GM23338 (cell line): ENCODE measurements at regions not wholly inside any gene's neighbourhood (a gene's known extent, or its start where the extent isn't known, plus 50 kb on each side); places are given as distances from the start of the nearest gene placed in this dataset.
A peak's percentile ranks its signal among the peaks of the same experiment; 100 is the strongest.

ENCODE experiments used
- ATAC-seq: fragments of 200-7000 bp; cut with Tn5 transposase; 3 replicates; pipeline ENCODE4 v1.9.1; 2020
- DNase-seq: peaks from one replicate; pipeline ENCODE4 v3.0.0-alpha.2; 2015; ENCODE audit warnings: low spot score
- H2AFZ ChIP-seq: fragments of 200-600 bp; sonication (generic); 2 replicates; pipeline ENCODE4 v1.8.0; 2016; ENCODE audit warnings: antibody characterized with exemption, mild to moderate bottlenecking, moderate library complexity
- H3F3A ChIP-seq: fragments of 200-600 bp; sonication (generic); replicated peaks from 2 replicates; pipeline ENCODE4 v1.8.0; 2017; ENCODE audit warnings: antibody characterized with exemption, mixed run types, low read depth
- H3K27ac ChIP-seq: fragments of 200-600 bp; sonication (generic); 2 replicates; pipeline ENCODE4 v1.6.1; 2016; ENCODE audit warnings: low read depth
- H3K27me3 ChIP-seq: fragments of 200-600 bp; sonication (generic); 2 replicates; pipeline ENCODE4 v1.8.0; 2016; ENCODE audit warnings: mild to moderate bottlenecking, mixed run types, moderate library complexity; ENCODE audit not compliant: insufficient read depth
- H3K36me3 ChIP-seq: fragments of 200-600 bp; sonication (generic); 2 replicates; pipeline ENCODE4 v1.8.0; 2016; ENCODE audit warnings: mild to moderate bottlenecking; ENCODE audit not compliant: insufficient read depth
- H3K4me1 ChIP-seq: fragments of 200-600 bp; sonication (generic); 2 replicates; pipeline ENCODE4 v1.8.0; 2016; ENCODE audit warnings: mild to moderate bottlenecking, moderate library complexity; ENCODE audit not compliant: insufficient read depth
- H3K4me2 ChIP-seq: fragments of 200-600 bp; sonication (generic); 2 replicates; pipeline ENCODE4 v1.7.1; 2017; ENCODE audit warnings: mixed run types
- H3K4me3 ChIP-seq: fragments of 200-600 bp; sonication (generic); 2 replicates; pipeline ENCODE4 v1.6.1; 2016; ENCODE audit warnings: mixed run types
- H3K79me2 ChIP-seq: fragments of 200-600 bp; sonication (generic); replicated peaks from 2 replicates; pipeline ENCODE4 v1.8.0; 2017; ENCODE audit warnings: mild to moderate bottlenecking; ENCODE audit not compliant: insufficient read depth
- H3K9me2 ChIP-seq: fragments of 200-600 bp; sonication (generic); 2 replicates; pipeline ENCODE4 v1.8.0; 2017; ENCODE audit not compliant: insufficient read depth
- H4K20me1 ChIP-seq: fragments of 200-600 bp; sonication (generic); replicated peaks from 2 replicates; pipeline ENCODE4 v1.8.0; 2017; ENCODE audit warnings: mild to moderate bottlenecking; ENCODE audit not compliant: insufficient read depth
- H3K27ac Mint-ChIP-seq: 2 replicates; pipeline ENCODE4 v1.8.0; 2020; ENCODE audit warnings: inconsistent platforms, mild to moderate bottlenecking, moderate library complexity, mixed read lengths
- H3K27me3 Mint-ChIP-seq: 3 replicates; pipeline ENCODE4 v1.8.0; 2022; ENCODE audit warnings: low read depth, mild to moderate bottlenecking, moderate library complexity, mixed read lengths, inconsistent platforms; ENCODE audit not compliant: insufficient read depth, poor library complexity
- H3K36me3 Mint-ChIP-seq: 3 replicates; pipeline ENCODE4 v1.8.0; 2021; ENCODE audit warnings: low read depth, mild to moderate bottlenecking, inconsistent platforms, moderate library complexity, mixed read lengths
- H3K4me1 Mint-ChIP-seq: 3 replicates; pipeline ENCODE4 v1.8.0; 2020; ENCODE audit warnings: mild to moderate bottlenecking, inconsistent platforms, mixed read lengths
- H3K4me3 Mint-ChIP-seq: 3 replicates; pipeline ENCODE4 v1.8.0; 2021; ENCODE audit warnings: moderate library complexity, mild to moderate bottlenecking, inconsistent platforms, mixed read lengths
- H3K9me3 Mint-ChIP-seq: 3 replicates; pipeline ENCODE4 v1.8.0; 2020; ENCODE audit warnings: moderate library complexity, mild to moderate bottlenecking, inconsistent platforms, mixed read lengths
- CREB1 ChIP-seq: fragments of 250-450 bp; sonication (Bioruptor Pico); IDR thresholded peaks from 2 replicates; pipeline ENCODE4 v1.5.0; 2020; ENCODE audit warnings: low read depth, mild to moderate bottlenecking, moderate library complexity
- ETS1 ChIP-seq: IDR thresholded peaks from 2 replicates; pipeline ENCODE4 v1.6.1; 2016; ENCODE audit warnings: antibody characterized with exemption
- EZH2 ChIP-seq: fragments of 200-600 bp; sonication (generic); IDR thresholded peaks from one replicate; pipeline ENCODE4 v1.8.0; 2017; ENCODE audit warnings: antibody characterized with exemption, mild to moderate bottlenecking, low read depth; ENCODE audit not compliant: unreplicated experiment
- JUNB ChIP-seq: IDR thresholded peaks from one replicate; pipeline ENCODE4 v1.6.1; 2016; ENCODE audit warnings: antibody characterized with exemption; ENCODE audit not compliant: unreplicated experiment
- NANOG ChIP-seq: IDR thresholded peaks from 2 replicates; pipeline ENCODE4 v1.6.1; 2016; ENCODE audit warnings: antibody characterized with exemption, borderline replicate concordance
- STAT1 ChIP-seq: IDR thresholded peaks from one replicate; pipeline ENCODE4 v1.6.1; 2016; ENCODE audit warnings: antibody characterized with exemption; ENCODE audit not compliant: unreplicated experiment
- ZNF114 ChIP-seq: fragments of 250-450 bp; sonication (Bioruptor Pico); IDR thresholded peaks from 2 replicates; pipeline ENCODE4 v1.5.0; 2020; ENCODE audit warnings: mild to moderate bottlenecking, moderate library complexity
- ZNF331 ChIP-seq: fragments of 250-450 bp; sonication (Bioruptor Pico); IDR thresholded peaks from 2 replicates; pipeline ENCODE4 v1.5.0; 2020; ENCODE audit warnings: low read depth, mild to moderate bottlenecking, moderate library complexity
- TF ChIP-seq, protein P1 (sequence below), 2 experiments: fragments of 200-600 bp in 1 of 2; sonication (generic) in 1 of 2; conservative IDR thresholded peaks; 2 replicates each; pipeline versions ENCODE4 v1.5.1 to v1.6.1; 2016 to 2017; ENCODE audit warnings: antibody characterized with exemption in 2 of 2, low read depth in 2 of 2, mild to moderate bottlenecking in 2 of 2, moderate library complexity in 1 of 2

- TF ChIP-seq CREB1 (CRISPR knock-in tag) = no peak
- TF ChIP-seq, protein P1, sequence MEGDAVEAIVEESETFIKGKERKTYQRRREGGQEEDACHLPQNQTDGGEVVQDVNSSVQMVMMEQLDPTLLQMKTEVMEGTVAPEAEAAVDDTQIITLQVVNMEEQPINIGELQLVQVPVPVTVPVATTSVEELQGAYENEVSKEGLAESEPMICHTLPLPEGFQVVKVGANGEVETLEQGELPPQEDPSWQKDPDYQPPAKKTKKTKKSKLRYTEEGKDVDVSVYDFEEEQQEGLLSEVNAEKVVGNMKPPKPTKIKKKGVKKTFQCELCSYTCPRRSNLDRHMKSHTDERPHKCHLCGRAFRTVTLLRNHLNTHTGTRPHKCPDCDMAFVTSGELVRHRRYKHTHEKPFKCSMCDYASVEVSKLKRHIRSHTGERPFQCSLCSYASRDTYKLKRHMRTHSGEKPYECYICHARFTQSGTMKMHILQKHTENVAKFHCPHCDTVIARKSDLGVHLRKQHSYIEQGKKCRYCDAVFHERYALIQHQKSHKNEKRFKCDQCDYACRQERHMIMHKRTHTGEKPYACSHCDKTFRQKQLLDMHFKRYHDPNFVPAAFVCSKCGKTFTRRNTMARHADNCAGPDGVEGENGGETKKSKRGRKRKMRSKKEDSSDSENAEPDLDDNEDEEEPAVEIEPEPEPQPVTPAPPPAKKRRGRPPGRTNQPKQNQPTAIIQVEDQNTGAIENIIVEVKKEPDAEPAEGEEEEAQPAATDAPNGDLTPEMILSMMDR (conservative IDR thresholded peaks at IDR 0.05; ENCODE audit: low read depth in 2 of 2) = no peak
- TF ChIP-seq STAT1 = no peak
- no peak for TF ChIP-seq ZNF114 (CRISPR knock-in tag)
- no peak for TF ChIP-seq NANOG
- no peak for TF ChIP-seq JUNB
Observed at GRCh38 chr5:173515526-173515925, 100.9 kb downstream of the BOD1 start (continued).

DNA sequence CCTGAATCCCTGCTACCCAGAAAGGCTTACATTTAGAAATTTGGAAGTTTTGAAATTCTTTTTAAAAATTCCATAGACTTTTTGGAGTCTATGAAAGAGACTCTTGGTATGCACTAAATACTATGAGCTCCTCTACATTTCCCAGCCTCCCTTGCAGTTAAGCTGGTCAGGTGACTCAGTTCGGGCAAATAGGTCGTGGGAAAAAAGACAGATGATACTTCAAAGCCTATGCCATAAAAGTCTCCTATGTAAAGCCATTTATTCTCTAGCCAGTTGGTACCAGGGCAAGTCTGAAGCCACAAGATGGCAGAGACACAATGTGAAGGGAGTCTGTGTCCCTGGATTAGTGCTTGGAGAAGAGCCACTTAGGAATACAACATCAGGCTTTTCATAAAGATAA is 101.8 kb downstream of the BOD1 start:
- Histone ChIP-seq H3K4me2 (no peak overlapping the region), H3K27ac (no peak overlapping the region), H3K9me2 (no peaks in the 10 kb centered on the region), H3K79me2 (no peaks in the 10 kb centered on the region), H3K27me3 (no peaks in the 10 kb centered on the region), H3K4me3 (no peak overlapping the region), H4K20me1 (no peaks in the 10 kb centered on the region), H3F3A (no peaks in the 10 kb centered on the region), H2AFZ (no peak overlapping the region), H3K36me3 (no peaks in the 10 kb centered on the region), H3K4me1 (no peaks in the 10 kb centered on the region)
- Mint-ChIP-seq H3K4me1 (peaks cover 14% of the 10 kb centered on the region), H3K4me3 (no peak overlapping the region), H3K27me3 (peaks cover 5% of the 10 kb centered on the region), H3K27ac (no peak overlapping the region), H3K36me3 (peaks cover 5% of the 10 kb centered on the region; the same call in 1 of the 3 replicates), H3K9me3 (peaks cover 3% of the 10 kb centered on the region; the same call in 1 of the 3 replicates)
- TF ChIP-seq, protein P1 (conservative IDR thresholded peaks at IDR 0.05; ENCODE audit: low read depth in 2 of 2) = 0 out of 4 replicates have a peak, but pooled peaks of 1 of the 2 experiments have one; percentile 0
- no peak for TF ChIP-seq EZH2
- no peak for ATAC-seq
- no peak for DNase-seq

- Mint-ChIP-seq H3K27ac (no peak overlapping the region), H3K9me3 (peaks cover 3% of the 10 kb centered on the region; the same call in 1 of the 3 replicates), H3K4me3 (no peak overlapping the region), H3K4me1 (peaks cover 14% of the 10 kb centered on the region), H3K36me3 (peaks cover 2% of the 10 kb centered on the region; the same call in 1 of the 3 replicates), H3K27me3 (peaks cover 6% of the 10 kb centered on the region)
- H3K27ac ChIP-seq = no peak overlapping the region
- H3K4me1 ChIP-seq = no peaks in the 10 kb centered on the region
- TF ChIP-seq, protein P1 (conservative IDR thresholded peaks at IDR 0.05; ENCODE audit: low read depth in 2 of 2) = no peak
- TF ChIP-seq ZNF331 (CRISPR knock-in tag) = no peak
- no peak for TF ChIP-seq ETS1
- TF ChIP-seq EZH2 = no peak
- H3K4me3 ChIP-seq = no peak overlapping the region
- no peak overlapping the region for H3K4me2 ChIP-seq
- H3K36me3 ChIP-seq = no peaks in the 10 kb centered on the region
- peak overlapping the region; percentile 14; the same call in 1 of the 2 replicates for H2AFZ ChIP-seq
- DNase-seq = no peak
- H3F3A ChIP-seq = no peaks in the 10 kb centered on the region
- H3K79me2 ChIP-seq = no peaks in the 10 kb centered on the region
- no peaks in the 10 kb centered on the region for H4K20me1 ChIP-seq
- H3K9me2 ChIP-seq = no peaks in the 10 kb centered on the region
- ATAC-seq = no peak
- H3K27me3 ChIP-seq = no peaks in the 10 kb centered on the region
Observed at GRCh38 chr5:173513521-173513991, 102.9 kb downstream of the BOD1 start.
